HG02884 (cell line): ENCODE measurements at regions not wholly inside any gene's neighbourhood (a gene's known extent, or its start where the extent isn't known, plus 50 kb on each side); places are given as distances from the start of the nearest gene placed in this dataset.
"Not testable (repeated sequence)": the region's sequence is repeated elsewhere in the genome, so short reads cannot be mapped to it uniquely, and the experiment has no call there.

Source experiments
- ATAC-seq: cut with Tn5 transposase; IDR thresholded peaks from one replicate; pipeline ENCODE4 v1.9.1; 2021; ENCODE audit warnings: mild to moderate bottlenecking, moderate library complexity; ENCODE audit not compliant: unreplicated experiment

GRCh38 chr13:76630629-76631230, 255.5 kb downstream of the KCTD12 start:
- no peak for ATAC-seq

GRCh38 chr13:76622315-76623040, 263.7 kb downstream of the KCTD12 start:
- no peak for ATAC-seq

- ATAC-seq, result no peak
Observed at GRCh38 chr13:76621705-76622104, 264.5 kb downstream of the KCTD12 start.

- no peak for ATAC-seq
Observed at GRCh38 chr13:76620036-76620435, 266.2 kb downstream of the KCTD12 start.

GRCh38 chr13:76619631-76620030, 266.6 kb downstream of the KCTD12 start:
- no peak for ATAC-seq

- no peak for ATAC-seq
Observed at GRCh38 chr13:76610819-76611415, 275.3 kb downstream of the KCTD12 start.

GRCh38 chr13:76609643-76610042, 276.6 kb downstream of the KCTD12 start:
- ATAC-seq, result no peak

- ATAC-seq, result no peak
Observed at GRCh38 chr13:76607866-76608265, 278.3 kb downstream of the KCTD12 start.

- ATAC-seq, result no peak
Observed at GRCh38 chr13:76600081-76600480, 286.1 kb downstream of the KCTD12 start.

- no peak for ATAC-seq
Observed at GRCh38 chr13:76597868-76598267, 288.3 kb downstream of the KCTD12 start.

- no peak for ATAC-seq
Observed at GRCh38 chr13:76596216-76596615, 290.0 kb downstream of the KCTD12 start.

- ATAC-seq, result no peak
Observed at GRCh38 chr13:76594435-76594834, 291.8 kb downstream of the KCTD12 start.

GRCh38 chr13:76586842-76587241, 299.4 kb downstream of the KCTD12 start:
- ATAC-seq, result no peak

GRCh38 chr13:76579701-76580100, 306.5 kb downstream of the KCTD12 start:
- no peak for ATAC-seq

- ATAC-seq, result not testable (repeated sequence)
Observed at GRCh38 chr13:76575634-76576033, 310.6 kb downstream of the KCTD12 start.

- ATAC-seq, result no peak
Observed at GRCh38 chr13:76570510-76570971, 315.7 kb downstream of the KCTD12 start.

- ATAC-seq, result no peak
Observed at GRCh38 chr13:76556627-76557026, 329.6 kb downstream of the KCTD12 start.

- no peak for ATAC-seq
Observed at GRCh38 chr13:76552807-76553206, 333.4 kb downstream of the KCTD12 start.

- ATAC-seq, result no peak
Observed at GRCh38 chr13:76552041-76552772, 334.0 kb downstream of the KCTD12 start.

- ATAC-seq, result no peak
Observed at GRCh38 chr13:76542176-76542575, 344.0 kb downstream of the KCTD12 start.

- no peak for ATAC-seq
Observed at GRCh38 chr13:76538004-76538403, 348.2 kb downstream of the KCTD12 start.
